Mesenchymal stem cell (in vitro differentiated cells and primary cell): ENCODE measurements at regions not wholly inside any gene's neighbourhood (a gene's known extent, or its start where the extent isn't known, plus 50 kb on each side); places are given as distances from the start of the nearest gene placed in this dataset.

Experiments used
- DNase-seq: peaks from one replicate; pipeline ENCODE4 v3.0.0-alpha.2; 2013
- H2AFZ ChIP-seq: one replicate; pipeline ENCODE4 v1.6.1; 2013; ENCODE audit warnings: low read depth, mild to moderate bottlenecking, control low read depth, inconsistent platforms, low read length, moderate library complexity
- H2AK5ac ChIP-seq: 2 replicates; pipeline ENCODE4 v1.6.1; 2013; ENCODE audit warnings: low read length, moderate library complexity, mild to moderate bottlenecking, inconsistent platforms; ENCODE audit not compliant: severe bottlenecking
- H2BK120ac ChIP-seq: one replicate; pipeline ENCODE4 v1.6.1; 2013; ENCODE audit warnings: low read depth, mild to moderate bottlenecking, inconsistent platforms, low read length, moderate library complexity
- H2BK12ac ChIP-seq, 2 experiments: one replicate each; pipeline ENCODE4 v1.6.1; 2013; ENCODE audit warnings: inconsistent platforms in 2 of 2, low read length in 2 of 2, mild to moderate bottlenecking in 2 of 2, moderate library complexity in 2 of 2, control low read depth in 1 of 2
- H2BK15ac ChIP-seq: one replicate; pipeline ENCODE4 v1.6.1; 2013; ENCODE audit warnings: mild to moderate bottlenecking, low read depth, inconsistent platforms; ENCODE audit not compliant: poor library complexity, severe bottlenecking
- H2BK5ac ChIP-seq: 2 replicates; pipeline ENCODE4 v1.6.1; 2013; ENCODE audit warnings: low read depth, mild to moderate bottlenecking, low read length, control low read depth, inconsistent platforms; ENCODE audit not compliant: poor library complexity, severe bottlenecking
- H3K14ac ChIP-seq, 2 experiments: one replicate each; pipeline ENCODE4 v1.6.1; 2013; ENCODE audit warnings: inconsistent platforms in 2 of 2, low read length in 2 of 2, control low read depth in 1 of 2, mild to moderate bottlenecking in 1 of 2, moderate library complexity in 1 of 2
- H3K18ac ChIP-seq, 2 experiments: one replicate each; pipeline ENCODE4 v1.6.1; 2013; ENCODE audit warnings: inconsistent platforms in 2 of 2, low read length in 2 of 2, control low read depth in 1 of 2, low read depth in 1 of 2, mild to moderate bottlenecking in 1 of 2
- H3K23ac ChIP-seq, 2 experiments: one replicate each; pipeline ENCODE4 v1.6.1; 2013; ENCODE audit warnings: inconsistent platforms in 2 of 2, low read length in 2 of 2, mild to moderate bottlenecking in 2 of 2, moderate library complexity in 2 of 2, control low read depth in 1 of 2
- H3K27ac ChIP-seq: 2 replicates; pipeline ENCODE4 v1.5.1; 2013; ENCODE audit warnings: mild to moderate bottlenecking, moderate library complexity, low read length, control low read depth, inconsistent platforms; ENCODE audit not compliant: poor library complexity, severe bottlenecking
- H3K27me3 ChIP-seq, 2 experiments: 2 replicates each; pipeline versions ENCODE4 v1.6.1 to v1.7.0; 2013; ENCODE audit warnings: low read length in 2 of 2, mild to moderate bottlenecking in 2 of 2, moderate library complexity in 2 of 2, control low read depth in 1 of 2, inconsistent platforms in 1 of 2; ENCODE audit not compliant: control insufficient read depth in 1 of 2, insufficient read depth in 1 of 2
- H3K36me3 ChIP-seq, 2 experiments: 2 replicates each; pipeline versions ENCODE4 v1.6.1 to v1.7.0; 2013; ENCODE audit warnings: low read length in 2 of 2, control low read depth in 1 of 2, inconsistent platforms in 1 of 2, low read depth in 1 of 2, mild to moderate bottlenecking in 1 of 2; ENCODE audit not compliant: insufficient read depth in 2 of 2, control insufficient read depth in 1 of 2
- H3K4ac ChIP-seq, 2 experiments: one replicate each; pipeline ENCODE4 v1.6.1; 2013; ENCODE audit warnings: inconsistent platforms in 2 of 2, low read length in 2 of 2, mild to moderate bottlenecking in 2 of 2, moderate library complexity in 2 of 2, control low read depth in 1 of 2, low read depth in 1 of 2
- H3K4me1 ChIP-seq: 2 replicates; pipeline ENCODE4 v1.6.1; 2013; ENCODE audit warnings: low read depth, low read length, control low read depth; ENCODE audit not compliant: control insufficient read depth, insufficient read depth
- H3K4me2 ChIP-seq: 2 replicates; pipeline ENCODE4 v1.6.1; 2013; ENCODE audit warnings: low read length, mild to moderate bottlenecking, inconsistent platforms; ENCODE audit not compliant: poor library complexity, severe bottlenecking
- H3K4me3 ChIP-seq, 2 experiments: 2 replicates each; pipeline versions ENCODE4 v1.5.1 to v1.7.0; 2013; ENCODE audit warnings: low read length in 2 of 2, mild to moderate bottlenecking in 2 of 2, control low read depth in 1 of 2, low read depth in 1 of 2; ENCODE audit not compliant: insufficient read depth in 1 of 2
- H3K79me1 ChIP-seq: replicated peaks from 2 replicates; pipeline ENCODE4 v1.6.1; 2013; ENCODE audit warnings: mild to moderate bottlenecking, control low read depth, low read length, inconsistent platforms; ENCODE audit not compliant: poor library complexity, severe bottlenecking
- H3K9ac ChIP-seq: 2 replicates; pipeline ENCODE4 v1.7.0; 2013; ENCODE audit warnings: mild to moderate bottlenecking, low read length, moderate library complexity
- H3K9me3 ChIP-seq: 2 replicates; pipeline ENCODE4 v1.7.0; 2013; ENCODE audit warnings: mild to moderate bottlenecking, low read length; ENCODE audit not compliant: control insufficient read depth
- H4K8ac ChIP-seq: one replicate; pipeline ENCODE4 v1.6.1; 2013; ENCODE audit warnings: inconsistent platforms, mild to moderate bottlenecking, low read length, moderate library complexity
- H4K91ac ChIP-seq: one replicate; pipeline ENCODE4 v1.6.1; 2013; ENCODE audit warnings: mild to moderate bottlenecking, low read length, inconsistent platforms
- WGBS: methylation state at CpG from one replicate; pipeline ENCODE4 v1.1.7; 2013; ENCODE audit warnings: mixed read lengths; 5-methylcytosine and 5-hydroxymethylcytosine counted together

GRCh38 chr5:88490874-88491273, 222.2 kb upstream of the TMEM161B start:
- H3K9ac ChIP-seq = no peak overlapping the region
- H2AK5ac ChIP-seq = no peak overlapping the region
- H2BK5ac ChIP-seq = no peak overlapping the region
- no peaks in the 10 kb centered on the region for H3K79me1 ChIP-seq
- no peak overlapping the region for H2BK15ac ChIP-seq
- no peak overlapping the region for H3K27ac ChIP-seq
- no peak overlapping the region for H4K8ac ChIP-seq
- no peak overlapping the region for H4K91ac ChIP-seq
- H3K4me2 ChIP-seq = no peak overlapping the region
- no peak overlapping the region for H2BK120ac ChIP-seq
- no peak overlapping the region for H3K23ac ChIP-seq
- WGBS = 56% methylated on average over 2 of the region's 4 CpGs
- H3K9me3 ChIP-seq = no peaks in the 10 kb centered on the region
- no peaks in the 10 kb centered on the region for H3K27me3 ChIP-seq
- no peak overlapping the region for H3K18ac ChIP-seq
- no peak overlapping the region for H3K14ac ChIP-seq
- no peak for DNase-seq
- no peaks in the 10 kb centered on the region for H3K4me1 ChIP-seq
- H3K36me3 ChIP-seq = no peaks in the 10 kb centered on the region
- H3K4ac ChIP-seq = no peak overlapping the region
- H3K4me3 ChIP-seq = no peak overlapping the region
- no peak overlapping the region for H2BK12ac ChIP-seq
- no peak overlapping the region for H2AFZ ChIP-seq

- no peaks in the 10 kb centered on the region for H3K9me3 ChIP-seq
- no peak overlapping the region for H3K9ac ChIP-seq
- H3K27ac ChIP-seq = no peak overlapping the region
- no peak overlapping the region for H4K91ac ChIP-seq
- no peak overlapping the region for H2BK120ac ChIP-seq
- no peak overlapping the region for H2BK15ac ChIP-seq
- no peaks in the 10 kb centered on the region for H3K79me1 ChIP-seq
- no peak overlapping the region for H2BK5ac ChIP-seq
- no peak overlapping the region for H2AFZ ChIP-seq
- no peak for DNase-seq
- no peak overlapping the region for H3K23ac ChIP-seq
- no peak overlapping the region for H2BK12ac ChIP-seq
- H3K36me3 ChIP-seq = no peaks in the 10 kb centered on the region
- no peak overlapping the region for H3K4me2 ChIP-seq
- no peak overlapping the region for H3K4me3 ChIP-seq
- H3K4me1 ChIP-seq = no peaks in the 10 kb centered on the region
- no peak overlapping the region for H2AK5ac ChIP-seq
- no peak overlapping the region for H3K18ac ChIP-seq
- H3K27me3 ChIP-seq = no peaks in the 10 kb centered on the region
- no peak overlapping the region for H3K4ac ChIP-seq
- H4K8ac ChIP-seq = no peak overlapping the region
- no peak overlapping the region for H3K14ac ChIP-seq
- 57% methylated on average over 3 of the region's 6 CpGs for WGBS
Observed at GRCh38 chr5:88489364-88489763, 220.7 kb upstream of the TMEM161B start.

GRCh38 chr5:88488561-88488960, 219.9 kb upstream of the TMEM161B start:
- no peak overlapping the region for H3K27ac ChIP-seq
- no peak overlapping the region for H2BK120ac ChIP-seq
- H2BK5ac ChIP-seq = no peak overlapping the region
- no peak overlapping the region for H2BK12ac ChIP-seq
- no peaks in the 10 kb centered on the region for H3K36me3 ChIP-seq
- H2AK5ac ChIP-seq = no peak overlapping the region
- DNase-seq = no peak
- 54% methylated on average over 2 of the region's 2 CpGs for WGBS
- H3K4me2 ChIP-seq = no peak overlapping the region
- no peaks in the 10 kb centered on the region for H3K79me1 ChIP-seq
- no peak overlapping the region for H3K4me3 ChIP-seq
- H4K91ac ChIP-seq = no peak overlapping the region
- H3K4ac ChIP-seq = no peak overlapping the region
- no peak overlapping the region for H2BK15ac ChIP-seq
- no peak overlapping the region for H3K14ac ChIP-seq
- no peaks in the 10 kb centered on the region for H3K4me1 ChIP-seq
- H3K9me3 ChIP-seq = no peaks in the 10 kb centered on the region
- H3K18ac ChIP-seq = no peak overlapping the region
- H2AFZ ChIP-seq = no peak overlapping the region
- no peaks in the 10 kb centered on the region for H3K27me3 ChIP-seq
- H3K9ac ChIP-seq = no peak overlapping the region
- H3K23ac ChIP-seq = no peak overlapping the region
- H4K8ac ChIP-seq = no peak overlapping the region

GRCh38 chr5:88488130-88488529, 219.5 kb upstream of the TMEM161B start:
- H3K27me3 ChIP-seq = no peaks in the 10 kb centered on the region
- no peak overlapping the region for H2AFZ ChIP-seq
- H2BK120ac ChIP-seq = no peak overlapping the region
- H3K18ac ChIP-seq = no peak overlapping the region
- WGBS = 79% methylated on average over 1 of the region's 2 CpGs
- no peak overlapping the region for H3K4me2 ChIP-seq
- no peak overlapping the region for H3K9ac ChIP-seq
- H4K91ac ChIP-seq = no peak overlapping the region
- H3K9me3 ChIP-seq = no peaks in the 10 kb centered on the region
- no peaks in the 10 kb centered on the region for H3K79me1 ChIP-seq
- H3K27ac ChIP-seq = no peak overlapping the region
- no peak overlapping the region for H4K8ac ChIP-seq
- no peak overlapping the region for H3K14ac ChIP-seq
- no peaks in the 10 kb centered on the region for H3K36me3 ChIP-seq
- no peak overlapping the region for H2BK15ac ChIP-seq
- no peak overlapping the region for H2BK5ac ChIP-seq
- no peak for DNase-seq
- no peak overlapping the region for H3K4me3 ChIP-seq
- H3K4ac ChIP-seq = no peak overlapping the region
- H2AK5ac ChIP-seq = no peak overlapping the region
- H2BK12ac ChIP-seq = no peak overlapping the region
- no peak overlapping the region for H3K23ac ChIP-seq
- no peaks in the 10 kb centered on the region for H3K4me1 ChIP-seq
